Type B pancreatic cell (in vitro differentiated cells): ENCODE measurements at regions not wholly inside any gene's neighbourhood (a gene's known extent, or its start where the extent isn't known, plus 50 kb on each side); places are given as distances from the start of the nearest gene placed in this dataset.

ENCODE experiments used
- DNase-seq: peaks from one replicate; pipeline ENCODE4 v3.0.0; 2021; ENCODE audit warnings: mixed read lengths; ENCODE audit not compliant: unreplicated experiment; ENCODE audit errors: extremely low spot score
- H3K27ac Mint-ChIP-seq: 2 replicates; pipeline ENCODE4 v1.8.0; 2021; ENCODE audit warnings: mild to moderate bottlenecking, mixed read lengths
- H3K27me3 Mint-ChIP-seq: 2 replicates; pipeline ENCODE4 v1.8.0; 2021; ENCODE audit warnings: mixed read lengths
- H3K36me3 Mint-ChIP-seq: 2 replicates; pipeline ENCODE4 v1.8.0; 2021; ENCODE audit warnings: mixed read lengths
- H3K4me1 Mint-ChIP-seq: one replicate; pipeline ENCODE4 v1.8.0; 2021; ENCODE audit warnings: mixed read lengths; ENCODE audit not compliant: unreplicated experiment
- H3K4me3 Mint-ChIP-seq: 2 replicates; pipeline ENCODE4 v1.8.0; 2021; ENCODE audit warnings: mild to moderate bottlenecking, mixed read lengths
- H3K9me3 Mint-ChIP-seq: 2 replicates; pipeline ENCODE4 v1.8.0; 2021; ENCODE audit warnings: mixed read lengths
- TF ChIP-seq, protein P1 (sequence below): fragments of 200-600 bp; sonication (generic); conservative IDR thresholded peaks from 2 replicates; pipeline ENCODE4 v1.5.0; 2021; ENCODE audit warnings: antibody characterized with exemption, mild to moderate bottlenecking

DNA sequence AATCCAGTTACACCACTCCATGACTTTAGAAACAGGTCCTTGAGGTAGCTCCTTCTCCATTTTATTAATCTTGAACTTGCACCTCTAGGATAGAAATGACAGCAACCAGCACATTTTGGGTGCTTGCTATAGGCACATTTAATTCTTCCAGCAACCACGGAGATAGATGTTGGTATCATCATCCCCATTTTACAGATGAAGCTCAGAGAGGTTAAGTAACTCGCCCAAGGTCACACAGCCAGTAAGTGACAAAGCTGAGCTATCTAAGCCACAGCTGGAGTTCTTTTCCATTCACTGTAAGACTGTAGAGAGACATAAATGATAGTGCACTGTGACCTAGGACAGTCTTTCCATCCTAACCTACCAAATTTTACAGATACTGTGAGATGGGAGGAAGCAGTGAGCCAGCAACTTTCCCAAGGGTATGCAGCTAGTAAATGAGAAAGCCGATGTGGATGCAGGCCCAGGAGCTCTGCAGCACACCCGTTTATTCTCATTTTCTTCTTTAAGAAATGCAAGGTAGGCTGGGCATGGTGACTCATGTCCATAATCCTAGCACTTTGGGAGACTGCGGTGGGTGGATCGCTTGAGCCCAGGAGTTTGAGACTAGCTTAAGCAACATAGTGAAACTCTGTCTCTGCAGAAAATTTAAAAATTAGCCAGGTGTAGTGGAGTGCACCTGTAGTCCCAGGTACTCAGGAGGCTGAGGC, 103.2 kb downstream of the TBX5 start:
- Mint-ChIP-seq H3K27me3 (peaks cover 34% of the 10 kb centered on the region), H3K36me3 (no peaks in the 10 kb centered on the region), H3K4me1 (peaks cover 12% of the 10 kb centered on the region), H3K27ac (no peak overlapping the region), H3K9me3 (no peaks in the 10 kb centered on the region), H3K4me3 (no peak overlapping the region)
- TF ChIP-seq, protein P1, sequence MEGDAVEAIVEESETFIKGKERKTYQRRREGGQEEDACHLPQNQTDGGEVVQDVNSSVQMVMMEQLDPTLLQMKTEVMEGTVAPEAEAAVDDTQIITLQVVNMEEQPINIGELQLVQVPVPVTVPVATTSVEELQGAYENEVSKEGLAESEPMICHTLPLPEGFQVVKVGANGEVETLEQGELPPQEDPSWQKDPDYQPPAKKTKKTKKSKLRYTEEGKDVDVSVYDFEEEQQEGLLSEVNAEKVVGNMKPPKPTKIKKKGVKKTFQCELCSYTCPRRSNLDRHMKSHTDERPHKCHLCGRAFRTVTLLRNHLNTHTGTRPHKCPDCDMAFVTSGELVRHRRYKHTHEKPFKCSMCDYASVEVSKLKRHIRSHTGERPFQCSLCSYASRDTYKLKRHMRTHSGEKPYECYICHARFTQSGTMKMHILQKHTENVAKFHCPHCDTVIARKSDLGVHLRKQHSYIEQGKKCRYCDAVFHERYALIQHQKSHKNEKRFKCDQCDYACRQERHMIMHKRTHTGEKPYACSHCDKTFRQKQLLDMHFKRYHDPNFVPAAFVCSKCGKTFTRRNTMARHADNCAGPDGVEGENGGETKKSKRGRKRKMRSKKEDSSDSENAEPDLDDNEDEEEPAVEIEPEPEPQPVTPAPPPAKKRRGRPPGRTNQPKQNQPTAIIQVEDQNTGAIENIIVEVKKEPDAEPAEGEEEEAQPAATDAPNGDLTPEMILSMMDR: no peak
- DNase-seq: no peak

DNA sequence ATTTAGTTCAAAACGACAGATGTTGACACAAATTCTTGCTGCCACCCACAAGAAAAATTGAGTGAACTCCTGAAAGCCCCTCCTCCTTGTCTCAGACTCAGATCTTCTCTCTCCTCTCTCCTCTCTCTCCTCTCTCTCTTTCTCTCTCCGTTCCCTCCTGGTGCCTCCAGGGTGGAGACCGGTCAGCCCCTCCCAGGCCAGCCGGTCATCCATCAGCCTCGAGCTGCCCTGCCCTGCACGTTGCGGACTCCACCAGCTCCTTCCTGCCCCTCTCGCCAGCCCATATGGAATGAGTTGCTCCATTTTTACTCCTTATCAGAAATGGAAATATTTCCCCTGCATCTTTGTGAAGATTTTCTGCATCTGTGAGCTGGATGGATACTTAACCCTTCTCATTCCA, 103.8 kb downstream of the TBX5 start:
- H3K27ac Mint-ChIP-seq: peak overlapping the region; percentile 9
- peaks cover 12% of the 10 kb centered on the region for H3K4me1 Mint-ChIP-seq
- TF ChIP-seq, protein P1: no peak
- H3K4me3 Mint-ChIP-seq: peak overlapping the region; percentile 42
- DNase-seq: no peak
- no peaks in the 10 kb centered on the region for H3K36me3 Mint-ChIP-seq
- H3K27me3 Mint-ChIP-seq: peaks cover 28% of the 10 kb centered on the region
- no peaks in the 10 kb centered on the region for H3K9me3 Mint-ChIP-seq

DNA sequence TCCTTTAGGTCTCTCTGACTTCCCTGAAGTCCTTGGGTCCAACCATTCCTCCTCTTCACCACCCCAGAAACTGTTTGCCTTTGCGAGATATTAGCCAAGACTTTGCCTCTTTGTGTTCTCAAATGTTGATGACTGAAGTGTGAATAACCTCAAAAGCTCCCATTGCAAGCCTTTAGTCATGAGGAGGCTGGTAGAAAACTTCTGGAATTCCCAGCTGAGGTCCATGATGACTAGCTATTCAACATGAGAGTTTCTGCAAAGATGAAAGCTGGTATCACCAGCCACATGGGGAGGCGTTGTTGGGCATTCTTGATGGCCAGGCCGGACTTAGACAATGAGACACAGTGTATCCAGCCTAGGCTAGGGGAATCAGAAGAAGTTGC, 111.7 kb downstream of the TBX5 start:
- H3K36me3 Mint-ChIP-seq: no peaks in the 10 kb centered on the region
- no peak for DNase-seq
- H3K27ac Mint-ChIP-seq: no peak overlapping the region

DNA sequence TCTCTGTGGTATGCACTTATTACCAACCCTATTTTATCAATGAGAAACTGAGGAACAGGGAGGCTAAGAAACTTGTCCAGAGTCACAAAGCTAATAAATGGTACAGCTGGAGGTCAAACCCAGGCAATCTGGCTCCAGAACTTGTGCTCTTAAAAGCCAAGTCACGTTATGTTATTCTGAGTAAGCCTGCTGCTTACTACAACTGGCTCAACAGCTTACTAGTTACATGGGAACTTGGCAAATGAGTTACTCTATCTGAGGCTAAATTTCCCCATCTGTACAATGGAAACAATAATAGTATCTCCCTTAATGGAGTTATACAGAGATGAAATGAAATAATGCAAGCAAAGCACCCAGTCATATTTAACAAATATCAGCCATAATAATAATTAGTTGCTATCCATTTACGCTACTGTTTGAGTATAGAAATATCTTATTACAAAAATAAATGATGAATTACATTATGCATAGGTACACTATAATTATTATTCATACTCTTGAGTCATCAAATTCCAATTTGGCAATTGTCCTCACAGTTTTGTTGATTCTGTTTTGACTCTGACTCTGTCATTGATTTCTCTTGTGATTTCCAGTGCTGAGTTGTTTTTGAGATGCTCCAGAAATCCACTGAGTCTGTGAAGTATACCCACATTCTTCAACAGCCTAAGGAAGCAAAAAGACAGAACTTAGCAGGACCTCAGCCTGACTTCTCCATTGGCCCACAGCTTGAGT, 112.2 kb downstream of the TBX5 start:
- H3K27me3 Mint-ChIP-seq: peaks cover 12% of the 10 kb centered on the region
- TF ChIP-seq, protein P1: no peak
- no peaks in the 10 kb centered on the region for H3K36me3 Mint-ChIP-seq
- H3K27ac Mint-ChIP-seq: no peak overlapping the region
- no peak overlapping the region for H3K4me3 Mint-ChIP-seq
- no peaks in the 10 kb centered on the region for H3K4me1 Mint-ChIP-seq
- no peaks in the 10 kb centered on the region for H3K9me3 Mint-ChIP-seq
- DNase-seq: no peak

More for the DNA sequence above, 111.7 kb downstream of the TBX5 start:
- Mint-ChIP-seq H3K9me3 (no peaks in the 10 kb centered on the region), H3K27me3 (peaks cover 16% of the 10 kb centered on the region), H3K4me3 (no peak overlapping the region), H3K4me1 (no peaks in the 10 kb centered on the region)
- TF ChIP-seq, protein P1: no peak

DNA sequence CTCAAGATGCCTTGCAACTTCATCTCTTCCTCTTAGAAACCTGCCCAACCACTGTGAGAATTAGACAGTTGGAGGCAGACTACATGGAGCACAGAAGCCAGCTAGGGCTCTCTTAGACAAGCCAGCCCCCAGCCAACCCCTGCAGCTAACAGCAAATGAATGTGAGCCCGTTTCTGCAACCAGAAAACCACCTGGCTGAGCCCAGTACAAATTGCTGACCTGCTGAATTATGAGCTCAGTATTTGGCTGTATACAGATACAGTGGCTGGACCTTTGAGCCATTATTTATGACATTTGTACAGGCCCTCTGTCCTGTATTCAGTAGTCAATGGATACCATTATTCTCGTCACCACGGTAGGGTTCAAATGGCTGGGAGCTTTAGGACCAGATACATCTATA, 112.9 kb downstream of the TBX5 start:
- no peaks in the 10 kb centered on the region for H3K36me3 Mint-ChIP-seq
- H3K4me1 Mint-ChIP-seq: peaks cover 3% of the 10 kb centered on the region
- H3K4me3 Mint-ChIP-seq: no peak overlapping the region
- TF ChIP-seq, protein P1: no peak
- H3K27ac Mint-ChIP-seq: no peak overlapping the region
- H3K9me3 Mint-ChIP-seq: no peaks in the 10 kb centered on the region
- no peak for DNase-seq
- peaks cover 12% of the 10 kb centered on the region for H3K27me3 Mint-ChIP-seq
